Neural cell (in vitro differentiated cells): ENCODE measurements at regions not wholly inside any gene's neighbourhood (a gene's known extent, or its start where the extent isn't known, plus 50 kb on each side); places are given as distances from the start of the nearest gene placed in this dataset.

ENCODE experiments used
- H2AFZ ChIP-seq: fragments of 200-600, 300-800 bp; sonication (generic), shearing (Covaris generic); 2 replicates; pipeline ENCODE4 v1.6.0; 2014; ENCODE audit warnings: low read depth, mild to moderate bottlenecking, antibody characterized with exemption, low read length, moderate library complexity
- H3F3A ChIP-seq: fragments of 200-600 bp; shearing (Covaris generic); 2 replicates; pipeline ENCODE4 v1.6.1; 2016; ENCODE audit warnings: mild to moderate bottlenecking, moderate library complexity, mixed read lengths, antibody characterized with exemption, low read length; ENCODE audit not compliant: insufficient read depth, poor library complexity, severe bottlenecking
- H3K27ac ChIP-seq: fragments of 200-600, 300-800 bp; sonication (generic), shearing (Covaris generic); 2 replicates; pipeline ENCODE4 v1.5.1; 2014; ENCODE audit warnings: mild to moderate bottlenecking, low read length, moderate library complexity
- H3K27me3 ChIP-seq: fragments of 300-800, 200-600 bp; sonication (generic), shearing (Covaris generic); 2 replicates; pipeline ENCODE4 v1.6.0; 2014; ENCODE audit warnings: mild to moderate bottlenecking, low read depth, low read length, moderate library complexity; ENCODE audit not compliant: insufficient read depth
- H3K36me3 ChIP-seq: fragments of 300-800, 200-600 bp; sonication (generic), shearing (Covaris generic); 2 replicates; pipeline ENCODE4 v1.5.1; 2014; ENCODE audit warnings: mild to moderate bottlenecking, antibody characterized with exemption, low read length, moderate library complexity; ENCODE audit not compliant: insufficient read depth
- H3K4me2 ChIP-seq: fragments of 300-800, 200-600 bp; sonication (generic), shearing (Covaris generic); 2 replicates; pipeline ENCODE4 v1.6.0; 2014; ENCODE audit warnings: mild to moderate bottlenecking, low read length
- H3K4me3 ChIP-seq: fragments of 300-800, 200-600 bp; sonication (generic), shearing (Covaris generic); 2 replicates; pipeline ENCODE4 v1.5.1; 2014; ENCODE audit warnings: mild to moderate bottlenecking, low read length, moderate library complexity
- H3K79me2 ChIP-seq: fragments of 200-600 bp; shearing (Covaris generic); replicated peaks from 2 replicates; pipeline ENCODE4 v1.6.0; 2014; ENCODE audit warnings: mild to moderate bottlenecking, low read length, moderate library complexity; ENCODE audit not compliant: insufficient read depth
- H3K9ac ChIP-seq: fragments of 300-800, 200-600 bp; sonication (generic), shearing (Covaris generic); 2 replicates; pipeline ENCODE4 v1.6.1; 2016; ENCODE audit warnings: mild to moderate bottlenecking, low read length, mixed read lengths
- H3K9me2 ChIP-seq: fragments of 200-600 bp; shearing (Covaris generic); 2 replicates; pipeline ENCODE4 v1.6.1; 2016; ENCODE audit warnings: mild to moderate bottlenecking, low read length, mixed read lengths; ENCODE audit not compliant: insufficient read depth
- H3K9me3 ChIP-seq: fragments of 200-600, 300-800 bp; sonication (generic), shearing (Covaris generic); 2 replicates; pipeline ENCODE4 v1.6.1; 2016; ENCODE audit warnings: mild to moderate bottlenecking, mixed run types, low read length, moderate library complexity, mixed read lengths
- H4K20me1 ChIP-seq: fragments of 200-600 bp; shearing (Covaris generic); 2 replicates; pipeline ENCODE4 v1.6.1; 2016; ENCODE audit warnings: mild to moderate bottlenecking, mixed run types; ENCODE audit not compliant: insufficient read depth
- EP300 ChIP-seq: fragments of 450-650 bp; conservative IDR thresholded peaks from 2 replicates; pipeline ENCODE4 v1.6.1; 2014; ENCODE audit warnings: antibody characterized with exemption, mild to moderate bottlenecking, moderate library complexity; ENCODE audit not compliant: poor library complexity, severe bottlenecking
- EZH2 ChIP-seq: fragments of 200-600, 300-800 bp; shearing (Covaris generic), sonication (generic); IDR thresholded peaks from 2 replicates; pipeline ENCODE4 v1.6.1; 2014; ENCODE audit warnings: antibody characterized with exemption, low read length, borderline replicate concordance, mild to moderate bottlenecking; ENCODE audit not compliant: insufficient read depth, poor library complexity, severe bottlenecking
- MXI1 ChIP-seq: fragments of 450-650 bp; conservative IDR thresholded peaks from 2 replicates; pipeline ENCODE4 v1.6.1; 2014; ENCODE audit warnings: antibody characterized with exemption, mild to moderate bottlenecking; ENCODE audit not compliant: poor library complexity, severe bottlenecking
- POLR2AphosphoS5 ChIP-seq: IDR thresholded peaks from 2 replicates; pipeline ENCODE4 v1.6.1; 2012
- RAD21 ChIP-seq: fragments of 450-650 bp; conservative IDR thresholded peaks from 2 replicates; pipeline ENCODE4 v1.6.1; 2014; ENCODE audit warnings: antibody characterized with exemption, mild to moderate bottlenecking, moderate library complexity
- SMC3 ChIP-seq: fragments of 450-650 bp; conservative IDR thresholded peaks from 2 replicates; pipeline ENCODE4 v1.6.1; 2014; ENCODE audit warnings: antibody characterized with exemption, mild to moderate bottlenecking, moderate library complexity; ENCODE audit not compliant: poor library complexity
- TAF1 ChIP-seq: IDR thresholded peaks from 2 replicates; pipeline ENCODE4 v1.6.1; 2012; ENCODE audit warnings: low read depth
- TF ChIP-seq, protein P1 (sequence below): IDR thresholded peaks from 2 replicates; pipeline ENCODE4 v1.6.1; 2012; ENCODE audit warnings: borderline replicate concordance
- TF ChIP-seq, protein P2 (sequence below): fragments of 450-650 bp; IDR thresholded peaks from 2 replicates; pipeline ENCODE4 v1.5.1; 2014; ENCODE audit warnings: antibody characterized with exemption, mild to moderate bottlenecking, moderate library complexity; ENCODE audit not compliant: poor library complexity, severe bottlenecking

DNA sequence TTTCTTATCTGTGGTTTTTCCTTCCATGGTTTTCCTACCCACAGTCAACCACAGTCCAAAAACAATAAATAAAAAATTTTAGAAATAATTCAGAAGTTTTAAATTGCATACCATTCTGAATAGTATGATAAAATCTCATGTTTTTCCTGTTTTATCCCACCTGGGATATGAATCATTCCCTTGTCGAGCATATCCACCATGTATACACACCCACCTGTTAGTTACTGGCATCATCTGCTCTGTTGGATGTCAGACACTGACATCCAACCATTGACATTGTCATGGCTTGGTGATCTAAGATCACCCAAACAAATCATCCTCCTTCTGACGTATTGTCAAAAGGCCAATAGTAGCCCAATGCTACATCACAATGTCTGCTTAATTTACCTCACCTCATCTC lies 749.8 kb downstream of the TNS3 start:
- Histone ChIP-seq H3K4me2 (no peak overlapping the region), H3K9me2 (no peaks in the 10 kb centered on the region), H2AFZ (no peak overlapping the region), H4K20me1 (no peaks in the 10 kb centered on the region), H3K79me2 (no peaks in the 10 kb centered on the region), H3K27ac (no peak overlapping the region), H3K9ac (no peak overlapping the region), H3K36me3 (no peaks in the 10 kb centered on the region), H3F3A (no peaks in the 10 kb centered on the region), H3K9me3 (no peaks in the 10 kb centered on the region), H3K4me3 (no peak overlapping the region), H3K27me3 (no peaks in the 10 kb centered on the region)
- TF ChIP-seq, protein P1, sequence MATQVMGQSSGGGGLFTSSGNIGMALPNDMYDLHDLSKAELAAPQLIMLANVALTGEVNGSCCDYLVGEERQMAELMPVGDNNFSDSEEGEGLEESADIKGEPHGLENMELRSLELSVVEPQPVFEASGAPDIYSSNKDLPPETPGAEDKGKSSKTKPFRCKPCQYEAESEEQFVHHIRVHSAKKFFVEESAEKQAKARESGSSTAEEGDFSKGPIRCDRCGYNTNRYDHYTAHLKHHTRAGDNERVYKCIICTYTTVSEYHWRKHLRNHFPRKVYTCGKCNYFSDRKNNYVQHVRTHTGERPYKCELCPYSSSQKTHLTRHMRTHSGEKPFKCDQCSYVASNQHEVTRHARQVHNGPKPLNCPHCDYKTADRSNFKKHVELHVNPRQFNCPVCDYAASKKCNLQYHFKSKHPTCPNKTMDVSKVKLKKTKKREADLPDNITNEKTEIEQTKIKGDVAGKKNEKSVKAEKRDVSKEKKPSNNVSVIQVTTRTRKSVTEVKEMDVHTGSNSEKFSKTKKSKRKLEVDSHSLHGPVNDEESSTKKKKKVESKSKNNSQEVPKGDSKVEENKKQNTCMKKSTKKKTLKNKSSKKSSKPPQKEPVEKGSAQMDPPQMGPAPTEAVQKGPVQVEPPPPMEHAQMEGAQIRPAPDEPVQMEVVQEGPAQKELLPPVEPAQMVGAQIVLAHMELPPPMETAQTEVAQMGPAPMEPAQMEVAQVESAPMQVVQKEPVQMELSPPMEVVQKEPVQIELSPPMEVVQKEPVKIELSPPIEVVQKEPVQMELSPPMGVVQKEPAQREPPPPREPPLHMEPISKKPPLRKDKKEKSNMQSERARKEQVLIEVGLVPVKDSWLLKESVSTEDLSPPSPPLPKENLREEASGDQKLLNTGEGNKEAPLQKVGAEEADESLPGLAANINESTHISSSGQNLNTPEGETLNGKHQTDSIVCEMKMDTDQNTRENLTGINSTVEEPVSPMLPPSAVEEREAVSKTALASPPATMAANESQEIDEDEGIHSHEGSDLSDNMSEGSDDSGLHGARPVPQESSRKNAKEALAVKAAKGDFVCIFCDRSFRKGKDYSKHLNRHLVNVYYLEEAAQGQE, result no peak
- no peak for TF ChIP-seq EP300
- no peak for TF ChIP-seq TAF1
- no peak for TF ChIP-seq POLR2AphosphoS5
- no peak for TF ChIP-seq SMC3
- no peak for TF ChIP-seq RAD21
- TF ChIP-seq, protein P2, sequence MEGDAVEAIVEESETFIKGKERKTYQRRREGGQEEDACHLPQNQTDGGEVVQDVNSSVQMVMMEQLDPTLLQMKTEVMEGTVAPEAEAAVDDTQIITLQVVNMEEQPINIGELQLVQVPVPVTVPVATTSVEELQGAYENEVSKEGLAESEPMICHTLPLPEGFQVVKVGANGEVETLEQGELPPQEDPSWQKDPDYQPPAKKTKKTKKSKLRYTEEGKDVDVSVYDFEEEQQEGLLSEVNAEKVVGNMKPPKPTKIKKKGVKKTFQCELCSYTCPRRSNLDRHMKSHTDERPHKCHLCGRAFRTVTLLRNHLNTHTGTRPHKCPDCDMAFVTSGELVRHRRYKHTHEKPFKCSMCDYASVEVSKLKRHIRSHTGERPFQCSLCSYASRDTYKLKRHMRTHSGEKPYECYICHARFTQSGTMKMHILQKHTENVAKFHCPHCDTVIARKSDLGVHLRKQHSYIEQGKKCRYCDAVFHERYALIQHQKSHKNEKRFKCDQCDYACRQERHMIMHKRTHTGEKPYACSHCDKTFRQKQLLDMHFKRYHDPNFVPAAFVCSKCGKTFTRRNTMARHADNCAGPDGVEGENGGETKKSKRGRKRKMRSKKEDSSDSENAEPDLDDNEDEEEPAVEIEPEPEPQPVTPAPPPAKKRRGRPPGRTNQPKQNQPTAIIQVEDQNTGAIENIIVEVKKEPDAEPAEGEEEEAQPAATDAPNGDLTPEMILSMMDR, result no peak
- TF ChIP-seq MXI1, result no peak
- TF ChIP-seq EZH2, result no peak

DNA sequence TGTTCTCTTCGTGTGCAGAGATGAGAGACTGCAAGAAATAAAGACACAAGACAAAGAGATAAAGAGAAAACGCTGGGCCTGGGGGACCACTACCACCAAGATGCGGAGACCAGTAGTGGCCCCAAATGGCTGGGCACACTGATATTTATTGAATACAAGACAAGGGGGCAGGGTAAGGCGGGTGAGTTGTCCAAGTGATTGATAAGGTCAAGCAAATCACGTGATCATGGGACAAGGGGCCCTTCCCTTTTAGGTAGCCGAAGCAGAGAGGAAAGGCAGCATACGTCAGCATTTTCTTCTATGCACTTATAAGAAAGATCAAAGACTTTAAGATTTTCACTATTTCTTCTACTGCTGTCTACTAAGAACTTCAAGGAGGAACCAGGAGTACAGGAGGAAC lies 762.1 kb downstream of the TNS3 start:
- Histone ChIP-seq H3K36me3 (no peaks in the 10 kb centered on the region), H3K27ac (no peak overlapping the region), H2AFZ (no peak overlapping the region), H3K79me2 (no peaks in the 10 kb centered on the region), H3K9me2 (no peaks in the 10 kb centered on the region), H3K4me3 (no peak overlapping the region), H4K20me1 (no peaks in the 10 kb centered on the region), H3K9me3 (no peaks in the 10 kb centered on the region), H3K9ac (no peak overlapping the region), H3K27me3 (no peaks in the 10 kb centered on the region), H3K4me2 (no peak overlapping the region), H3F3A (no peaks in the 10 kb centered on the region)
- no peak for TF ChIP-seq SMC3
- TF ChIP-seq TAF1, result no peak
- no peak for TF ChIP-seq EP300
- TF ChIP-seq MXI1, result no peak
- TF ChIP-seq, protein P2, result no peak
- no peak for TF ChIP-seq RAD21
- TF ChIP-seq, protein P1, result no peak
- no peak for TF ChIP-seq EZH2
- TF ChIP-seq POLR2AphosphoS5, result no peak
